HG02970 (cell line): ENCODE measurements at regions not wholly inside any gene's neighbourhood (a gene's known extent, or its start where the extent isn't known, plus 50 kb on each side); places are given as distances from the start of the nearest gene placed in this dataset.

Experiments used
- ATAC-seq: cut with Tn5 transposase; IDR thresholded peaks from one replicate; pipeline ENCODE4 v1.9.1; 2021; ENCODE audit warnings: mild to moderate bottlenecking, moderate library complexity, moderate number of reproducible peaks; ENCODE audit not compliant: unreplicated experiment, low FRiP score

- ATAC-seq = no peak
Observed at GRCh38 chr13:103297083-103297482, 230.9 kb upstream of the SLC10A2 start.

- no peak for ATAC-seq
Observed at GRCh38 chr13:103291798-103292572, 225.8 kb upstream of the SLC10A2 start.

DNA sequence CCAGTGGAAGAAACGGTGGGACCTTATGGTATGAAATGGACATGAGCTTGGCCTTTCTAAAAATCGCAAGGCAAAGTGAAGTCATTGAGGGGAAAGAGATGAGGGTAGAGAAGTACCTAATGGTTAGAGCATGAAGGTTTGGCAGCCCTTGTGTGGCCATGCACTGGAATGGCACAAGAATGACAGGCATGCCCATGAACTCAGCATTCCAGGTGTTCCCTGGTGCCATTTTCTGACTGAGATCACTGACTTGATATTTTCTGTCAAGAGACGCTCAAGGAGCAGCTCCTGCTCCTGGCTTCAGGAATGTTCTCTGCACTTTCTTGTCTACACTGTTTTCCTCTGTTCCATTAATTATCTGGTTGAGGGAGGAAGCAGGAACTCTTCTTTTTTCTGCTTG is 225.0 kb upstream of the SLC10A2 start:
- no peak for ATAC-seq

DNA sequence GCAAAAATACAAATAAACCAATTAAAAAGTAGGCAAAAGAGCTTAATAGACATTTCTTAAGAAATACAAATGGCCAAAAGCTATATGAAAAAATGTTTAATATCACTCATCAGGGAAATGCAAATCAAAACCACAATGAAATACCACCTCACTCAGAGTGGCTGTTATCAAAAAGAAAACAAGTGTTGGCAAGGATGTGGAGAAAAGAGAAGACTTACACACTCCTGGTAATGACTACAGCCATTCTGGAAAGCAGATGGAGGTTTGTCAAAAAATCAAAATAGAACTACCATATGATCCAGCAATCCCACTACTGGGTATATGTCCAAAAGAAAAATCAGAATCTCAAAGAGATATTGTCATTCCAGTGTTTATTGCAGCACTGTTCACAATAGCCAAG is 223.5 kb upstream of the SLC10A2 start:
- ATAC-seq = no peak

DNA sequence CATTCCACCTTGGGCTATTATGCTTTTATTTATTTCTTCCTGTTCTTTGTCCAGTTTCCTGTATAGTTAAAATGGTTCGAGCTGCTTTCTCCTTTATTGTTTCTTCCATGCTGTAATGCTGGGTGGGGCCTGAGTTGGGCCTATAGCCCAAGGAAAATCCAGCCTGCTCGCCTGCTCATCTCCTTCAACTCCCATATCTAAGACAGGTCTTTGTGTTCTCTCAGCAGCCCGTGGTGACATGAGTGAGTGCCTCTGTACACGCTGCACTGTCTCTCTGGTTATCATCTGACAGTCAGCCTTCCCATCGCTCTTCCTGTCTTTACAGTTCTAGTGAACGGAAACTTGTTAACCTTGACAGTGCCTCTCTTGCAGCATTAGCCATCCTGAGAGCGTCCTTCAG is 221.9 kb upstream of the SLC10A2 start:
- no peak for ATAC-seq

DNA sequence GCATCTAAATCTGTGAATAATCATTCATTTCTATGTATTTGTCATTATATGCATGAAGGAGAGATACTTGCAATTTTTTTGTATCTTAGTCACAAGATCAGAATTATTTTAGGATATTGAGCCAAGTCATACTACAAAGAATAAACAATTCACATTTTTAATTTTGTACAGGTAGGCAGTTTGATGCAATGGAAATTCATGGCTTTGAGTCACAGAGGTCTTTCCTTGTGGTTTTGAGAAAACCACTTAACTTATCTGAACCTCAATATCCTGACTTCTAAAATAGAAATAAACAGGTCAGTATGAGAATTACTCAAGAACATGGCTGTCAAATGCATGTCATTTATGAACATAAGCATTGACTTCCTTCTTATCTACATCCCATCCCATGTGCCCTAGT is 221.4 kb upstream of the SLC10A2 start:
- ATAC-seq = no peak

- ATAC-seq = no peak
Observed at GRCh38 chr13:103284466-103284865, 218.2 kb upstream of the SLC10A2 start.

- no peak for ATAC-seq
Observed at GRCh38 chr13:103283451-103283820, 217.2 kb upstream of the SLC10A2 start.

DNA sequence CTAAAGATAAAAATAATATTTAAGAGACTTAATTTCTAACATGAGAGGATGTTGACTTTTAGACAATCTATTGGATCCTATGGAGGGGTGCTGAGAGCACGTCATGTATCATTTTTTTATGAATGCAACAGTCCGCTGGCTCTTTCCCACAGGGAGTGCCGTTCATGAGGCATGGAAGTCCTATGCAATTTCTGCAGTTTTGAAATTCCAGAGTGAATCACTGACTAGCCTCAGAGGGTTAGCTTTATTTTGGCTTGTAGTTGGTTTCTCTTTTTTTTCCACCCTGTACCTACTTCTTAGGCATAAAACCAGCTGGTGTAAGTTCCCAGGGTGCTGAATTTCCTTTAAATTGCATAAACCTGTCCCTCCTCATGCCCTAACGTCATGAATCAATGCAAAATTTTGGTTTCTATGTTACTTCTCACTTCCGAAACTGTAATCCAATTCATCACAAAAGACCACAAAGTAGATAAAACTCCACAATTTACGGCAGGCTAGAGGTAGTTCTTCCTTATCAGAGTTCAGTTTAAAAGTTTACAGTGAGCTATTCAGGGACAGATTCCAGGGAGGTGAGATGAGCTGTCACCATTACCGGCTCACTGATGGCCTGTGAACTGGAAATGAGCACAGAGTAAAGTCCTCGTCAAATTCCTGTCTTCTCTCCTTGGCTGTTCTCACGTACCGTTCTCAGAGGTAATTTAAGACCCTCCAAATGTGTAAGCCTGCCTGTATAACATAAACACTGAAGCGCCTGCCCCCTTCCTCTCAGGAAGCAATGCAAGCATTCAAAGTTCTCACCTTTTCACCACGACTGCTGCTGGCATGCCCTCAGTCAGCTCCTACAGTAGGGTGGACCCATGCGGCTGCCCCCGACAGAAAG is 216.6 kb upstream of the SLC10A2 start:
- ATAC-seq = no peak

DNA sequence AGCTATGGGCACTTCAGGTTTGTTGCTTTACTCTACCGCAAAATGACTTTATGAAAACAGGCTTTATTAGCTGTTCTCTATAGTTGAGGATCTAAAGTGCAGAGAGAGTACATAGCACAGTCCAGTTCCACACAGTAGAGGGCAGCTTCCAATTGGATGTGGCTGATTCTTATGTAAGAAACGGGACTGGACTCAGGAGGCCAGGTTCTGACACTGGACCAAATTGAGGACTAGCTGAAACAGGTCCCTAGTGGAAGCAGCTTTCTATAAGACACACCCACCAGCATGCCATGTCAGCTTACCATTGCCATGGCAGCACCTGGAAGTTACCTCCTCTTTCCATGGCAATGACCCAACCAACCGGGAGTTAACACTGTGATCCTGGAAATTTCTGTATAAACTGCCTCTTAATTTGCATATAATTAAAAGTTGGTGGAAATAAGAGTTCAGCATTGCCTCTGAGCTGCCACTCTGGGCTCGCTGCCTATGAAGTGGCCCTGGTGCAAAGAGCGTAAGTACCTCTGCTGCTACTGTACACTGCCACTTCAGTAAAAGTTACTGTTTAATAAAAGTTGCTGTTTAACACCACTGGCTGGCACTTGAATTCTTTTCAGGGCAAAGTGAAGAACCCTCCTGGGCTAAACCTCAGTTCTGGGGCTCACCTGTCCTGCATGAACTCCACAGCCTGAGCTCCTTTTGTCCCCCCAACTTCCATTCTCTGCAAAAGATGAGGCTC is 211.9 kb upstream of the SLC10A2 start:
- no peak for ATAC-seq

GRCh38 chr13:103276775-103277498 is 210.7 kb upstream of the SLC10A2 start:
- peak; percentile 86 for ATAC-seq

DNA sequence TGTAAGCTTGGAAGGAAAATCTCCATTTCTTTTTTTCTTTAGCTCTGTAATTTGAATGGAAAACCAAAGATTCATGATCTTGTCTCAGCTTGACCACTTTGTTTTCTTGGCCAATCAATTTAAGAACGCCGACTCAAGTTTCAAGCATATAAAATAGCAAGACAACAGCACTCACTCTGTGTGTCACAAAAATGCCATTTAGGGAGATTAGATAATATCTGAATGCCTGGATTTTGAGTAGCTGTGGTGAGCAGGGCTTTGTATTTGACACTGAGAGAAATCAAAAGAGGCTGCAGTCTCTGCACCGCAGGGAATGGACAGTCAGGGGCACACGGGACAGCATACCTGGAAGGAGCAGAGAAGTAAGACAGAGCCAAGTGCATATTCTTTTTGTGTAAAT is 209.5 kb upstream of the SLC10A2 start:
- ATAC-seq = no peak

DNA sequence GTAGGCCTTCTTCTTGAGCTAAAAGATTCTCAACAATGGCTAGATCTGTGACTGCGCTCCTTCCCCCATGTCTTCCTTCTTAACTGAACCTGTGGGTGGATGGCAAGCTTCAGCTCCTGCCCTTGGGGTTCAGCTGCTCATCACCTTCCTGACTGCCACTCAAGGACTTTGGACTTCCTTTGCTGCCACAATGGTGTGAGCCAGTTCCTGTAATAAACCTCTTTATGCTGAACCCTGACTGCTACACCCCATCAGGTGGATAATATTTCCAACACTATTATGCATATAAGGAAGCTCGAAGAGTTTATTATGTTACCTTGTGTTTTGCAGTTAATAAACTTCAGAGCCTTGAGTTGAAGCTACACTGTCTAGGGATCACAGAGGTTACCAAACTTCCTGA is 208.9 kb upstream of the SLC10A2 start:
- no peak for ATAC-seq

DNA sequence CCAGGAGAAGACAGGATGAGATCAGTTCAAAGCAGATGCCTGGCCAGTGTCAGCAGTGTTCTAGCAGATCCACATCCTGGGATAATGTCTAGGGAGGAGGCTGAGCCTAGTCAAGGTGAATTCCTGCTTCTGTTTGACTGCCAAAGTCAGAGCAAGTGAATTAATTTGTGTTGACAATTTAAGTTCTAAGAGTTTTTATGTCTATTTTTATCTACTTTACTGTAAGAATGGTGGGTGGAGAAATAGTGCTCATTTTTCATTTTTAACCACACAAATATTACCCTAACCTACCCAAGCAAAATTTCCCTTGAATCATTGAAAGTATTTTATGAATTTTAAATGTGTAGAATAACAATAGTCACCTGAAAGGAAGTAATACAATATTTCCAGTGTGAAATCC is 207.6 kb upstream of the SLC10A2 start:
- ATAC-seq = no peak

GRCh38 chr13:103272770-103273169 is 206.6 kb upstream of the SLC10A2 start:
- no peak for ATAC-seq

GRCh38 chr13:103263448-103263847 is 197.2 kb upstream of the SLC10A2 start:
- ATAC-seq = no peak

DNA sequence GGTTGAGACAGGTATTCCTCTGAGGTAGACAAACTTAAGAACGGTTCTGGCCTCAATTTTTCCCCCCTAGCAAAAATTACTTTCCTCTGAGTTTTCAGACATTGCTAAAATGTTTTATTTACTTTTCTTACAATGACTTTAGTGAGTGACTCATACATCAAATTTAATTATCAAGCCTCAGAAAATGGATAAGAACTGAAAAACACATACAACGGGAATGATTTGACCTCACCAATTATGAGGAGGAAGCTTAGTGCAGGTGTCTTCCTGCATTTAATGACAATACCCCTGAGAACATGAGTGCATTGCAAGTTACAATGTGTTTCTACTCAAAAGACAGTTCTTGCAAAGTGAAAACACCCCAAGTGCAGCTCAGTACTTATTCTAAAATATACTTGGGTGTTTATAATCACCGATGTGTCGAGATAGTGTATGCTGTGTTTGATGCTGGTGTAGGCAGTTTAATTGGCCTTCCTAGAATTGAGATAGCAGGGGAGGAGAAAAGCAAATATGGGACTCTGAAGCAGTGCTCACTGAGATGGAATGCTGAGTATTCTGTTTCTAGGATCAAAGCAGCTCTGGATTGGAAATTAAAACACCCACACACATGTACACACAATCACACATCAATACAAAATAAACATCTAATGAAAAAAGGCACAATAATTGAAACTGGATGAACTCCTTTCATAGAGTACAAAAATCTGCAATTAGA is 189.5 kb upstream of the SLC10A2 start:
- no peak for ATAC-seq

- no peak for ATAC-seq
Observed at GRCh38 chr13:103250071-103250470, 183.9 kb upstream of the SLC10A2 start.

- no peak for ATAC-seq
Observed at GRCh38 chr13:103246581-103247200, 180.5 kb upstream of the SLC10A2 start.
